ENCODE measurements at regions not wholly inside any gene's neighbourhood (a gene's known extent, or its start where the extent isn't known, plus 50 kb on each side); places are given as distances from the start of the nearest gene placed in this dataset.

GRCh38 chr4:156052116-156052515, 98.5 kb upstream of the CTSO start:
- TF ChIP-seq, protein P1, sequence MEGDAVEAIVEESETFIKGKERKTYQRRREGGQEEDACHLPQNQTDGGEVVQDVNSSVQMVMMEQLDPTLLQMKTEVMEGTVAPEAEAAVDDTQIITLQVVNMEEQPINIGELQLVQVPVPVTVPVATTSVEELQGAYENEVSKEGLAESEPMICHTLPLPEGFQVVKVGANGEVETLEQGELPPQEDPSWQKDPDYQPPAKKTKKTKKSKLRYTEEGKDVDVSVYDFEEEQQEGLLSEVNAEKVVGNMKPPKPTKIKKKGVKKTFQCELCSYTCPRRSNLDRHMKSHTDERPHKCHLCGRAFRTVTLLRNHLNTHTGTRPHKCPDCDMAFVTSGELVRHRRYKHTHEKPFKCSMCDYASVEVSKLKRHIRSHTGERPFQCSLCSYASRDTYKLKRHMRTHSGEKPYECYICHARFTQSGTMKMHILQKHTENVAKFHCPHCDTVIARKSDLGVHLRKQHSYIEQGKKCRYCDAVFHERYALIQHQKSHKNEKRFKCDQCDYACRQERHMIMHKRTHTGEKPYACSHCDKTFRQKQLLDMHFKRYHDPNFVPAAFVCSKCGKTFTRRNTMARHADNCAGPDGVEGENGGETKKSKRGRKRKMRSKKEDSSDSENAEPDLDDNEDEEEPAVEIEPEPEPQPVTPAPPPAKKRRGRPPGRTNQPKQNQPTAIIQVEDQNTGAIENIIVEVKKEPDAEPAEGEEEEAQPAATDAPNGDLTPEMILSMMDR (IDR thresholded peaks at IDR 0.05): no peak
- TF ChIP-seq POLR2AphosphoS5 (IDR thresholded peaks at IDR 0.05; ENCODE audit: insufficient read depth in 1 of 2, low read depth in 1 of 2) (no peak), POLR2A (IDR thresholded peaks at IDR 0.05) (no peak)
